NCI-H526 treated with DMSO at 0.1 percent for 48 hours (cell line): ENCODE measurements at regions not wholly inside any gene's neighbourhood (a gene's known extent, or its start where the extent isn't known, plus 50 kb on each side); places are given as distances from the start of the nearest gene placed in this dataset.
A peak's percentile ranks its signal among the peaks of the same experiment; 100 is the strongest.

Experiments used
- DNase-seq: peaks from one replicate; lab custom pipeline; 2025; lab: John Stamatoyannopoulos, UW

- DNase-seq: no peak
Measured at GRCh38 chr20:6231556-6231955, 108.7 kb upstream of the FERMT1 start.

- no peak for DNase-seq
Measured at GRCh38 chr20:6228302-6228843, 105.5 kb upstream of the FERMT1 start.

- no peak for DNase-seq
Measured at GRCh38 chr20:6213311-6213710, 90.5 kb upstream of the FERMT1 start.

GRCh38 chr20:6212903-6213302 is 90.1 kb upstream of the FERMT1 start:
- no peak for DNase-seq

GRCh38 chr20:6209093-6209492 is 86.3 kb upstream of the FERMT1 start:
- no peak for DNase-seq

GRCh38 chr20:6200092-6200491 is 77.3 kb upstream of the FERMT1 start:
- DNase-seq: no peak

GRCh38 chr20:6185268-6185667 is 62.4 kb upstream of the FERMT1 start:
- DNase-seq: peak; percentile 38

GRCh38 chr20:6184086-6184485 is 61.3 kb upstream of the FERMT1 start:
- DNase-seq: no peak

GRCh38 chr20:6180531-6180930 is 57.7 kb upstream of the FERMT1 start:
- no peak for DNase-seq

GRCh38 chr20:6178537-6178936 is 55.7 kb upstream of the FERMT1 start:
- DNase-seq: peak; percentile 69

- DNase-seq: no peak
Measured at GRCh38 chr20:6173481-6173880, 50.7 kb upstream of the FERMT1 start.
